Pancreas (tissue), 10 donors: ENCODE measurements at regions not wholly inside any gene's neighbourhood (a gene's known extent, or its start where the extent isn't known, plus 50 kb on each side); places are given as distances from the start of the nearest gene placed in this dataset.
A peak's percentile ranks its signal among the peaks of the same experiment; 100 is the strongest.
"Not testable (repeated sequence)": the region's sequence is repeated elsewhere in the genome, so short reads cannot be mapped to it uniquely, and the experiment has no call there.

Source experiments
- ATAC-seq, 4 donors: fragments of 200-7000 bp; cut with Tn5 transposase; one replicate each; pipeline versions ENCODE4 v1.8.0 to v1.9.1; 2020; ENCODE audit warnings: mild to moderate bottlenecking in 4 of 4, moderate library complexity in 4 of 4
- DNase-seq, 6 donors: peaks; one replicate each; pipeline ENCODE4 v3.0.0-alpha.2; 2020
- FAIRE-seq: peaks from 2 replicates; lab custom pipeline; 2012; peaks lifted over from hg19 to GRCh38; lab: Jason Lieb, UNC
- H3K27ac ChIP-seq, 4 donors: fragments of 200-600 bp; sonication (generic); 1 replicate in 3 of 4; 2 replicates in 1 of 4; pipeline versions ENCODE4 v1.5.0 to v1.8.0; 2020
- H3K27me3 ChIP-seq, 4 donors: fragments of 200-600 bp; one replicate each; pipeline ENCODE4 v1.8.0; 2021
- H3K36me3 ChIP-seq, 3 donors: fragments of 200-600 bp; sonication (generic) in 1 of 3; one replicate each; pipeline versions ENCODE4 v1.5.0 to v1.8.0; 2020 to 2021
- H3K4me1 ChIP-seq, 3 donors: fragments of 200-600 bp; one replicate each; pipeline ENCODE4 v1.8.0; 2021
- H3K4me3 ChIP-seq, 4 donors: fragments of 200-600 bp; sonication (generic) in 2 of 4; one replicate each; pipeline versions ENCODE4 v1.5.0 to v1.8.0; 2020 to 2021
- H3K9me3 ChIP-seq, 4 donors: fragments of 200-600 bp; one replicate each; pipeline ENCODE4 v1.8.0; 2021
- WGBS, 2 donors: extraction: QIAGEN DNeasy Blood & Tissue Kit; methylation state at CpG; one replicate each; pipeline ENCODE4 v1.1.7; 2013; 5-methylcytosine and 5-hydroxymethylcytosine counted together
- intact Hi-C, 3 donors: fragments of 100-400 bp; cut with DNase I; formaldehyde crosslinking; loops; one replicate each; pipeline versions ENCODE4 v1.11.1 to v1.14.2; 2022
- donor health status: healthy with polysubstance abuse.
- donor health status: DM: no; HTN: no; CAD: no; lungs with moderate emphysema.
- donor health status: DM: no; HTN: no; CAD: no.
- donor health status: control.
- donor health status: control.
- donor health status: Bipolar disorder and iron deficiency.
- donor health status: DM: yes; HTN: yes; CAD: no.
- donor health status: DM: no; HTN: no; CAD: no.
- donor health status: DM: no; HTN: no; CAD: no.
- donor health status: DM: yes; HTN: yes; CAD: no.

GRCh38 chr20:64327223-64327549 lies 71.6 kb downstream of the PCMTD2 start:
- DNase-seq (peak in 2 of 6 donors; percentile 26 to 40), ATAC-seq (peak; percentile 2 to 13 (median 4))
- H3K4me1 ChIP-seq, H3K27me3 ChIP-seq, H3K4me3 ChIP-seq, H3K9me3 ChIP-seq, H3K27ac ChIP-seq, FAIRE-seq, intact Hi-C loops, H3K36me3 ChIP-seq: not testable (repeated sequence)
- 8 to 17% methylated on average over 11 to 13 of the region's 15 CpGs for WGBS, 2 donors

GRCh38 chr20:64327550-64328317 lies 72.2 kb downstream of the PCMTD2 start:
- intact Hi-C loops, H3K27me3 ChIP-seq, FAIRE-seq, H3K27ac ChIP-seq, H3K4me1 ChIP-seq, H3K36me3 ChIP-seq, H3K9me3 ChIP-seq: not testable (repeated sequence)
- ATAC-seq (peak; percentile 97 to 100 (median 98)), DNase-seq (peak; percentile 23 to 86 (median 49))
- H3K4me3 ChIP-seq, result peak overlapping the region in 1 of 4 donors; percentile 18
- 1% methylated on average over 25 to 58 of the region's 74 CpGs for WGBS, 2 donors

- intact Hi-C loops, result not testable (repeated sequence)
These were observed 73.2 kb downstream of the PCMTD2 start for GRCh38 chr20:64328595-64329250.

GRCh38 chr20:64332627-64333026 lies 77.1 kb downstream of the PCMTD2 start:
- FAIRE-seq, DNase-seq, H3K36me3 ChIP-seq, intact Hi-C loops, H3K27me3 ChIP-seq, H3K9me3 ChIP-seq, H3K27ac ChIP-seq, H3K4me3 ChIP-seq, ATAC-seq, H3K4me1 ChIP-seq: not testable (repeated sequence)

More at GRCh38 chr20:64328595-64329250, 73.2 kb downstream of the PCMTD2 start:
- FAIRE-seq, H3K4me1 ChIP-seq, DNase-seq, H3K27ac ChIP-seq, H3K4me3 ChIP-seq, ATAC-seq, H3K9me3 ChIP-seq, H3K27me3 ChIP-seq, H3K36me3 ChIP-seq: not testable (repeated sequence)
- WGBS, 2 donors, result 25 to 32% methylated on average over 7 of the region's 9 CpGs
